ENCODE measurements at regions not wholly inside any gene's neighbourhood (a gene's known extent, or its start where the extent isn't known, plus 50 kb on each side); places are given as distances from the start of the nearest gene placed in this dataset.

DNA sequence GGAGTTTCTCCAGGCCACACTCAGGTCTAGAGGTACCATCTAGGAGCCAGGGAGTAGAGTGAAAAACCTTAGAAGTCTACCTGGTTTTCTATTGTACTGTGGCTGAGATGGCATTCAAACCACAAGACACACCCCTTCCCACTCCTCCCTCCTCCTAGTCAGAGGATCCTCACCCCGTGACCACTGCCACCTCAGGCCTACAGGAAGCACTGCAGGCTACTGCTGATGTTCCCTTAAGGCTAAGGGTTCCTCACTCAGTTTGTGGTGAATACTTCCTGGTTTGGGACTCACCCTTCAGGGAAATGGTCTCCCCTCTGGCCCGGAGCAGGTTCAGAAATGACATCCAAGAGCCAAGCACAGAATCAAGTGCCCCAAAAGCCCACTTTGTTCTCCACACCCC lies 1293.9 kb downstream of the JRKL start:
- DNase-seq (ENCODE audit: low read depth): no peak

GRCh38 chr11:97684486-97685439 lies 1295.0 kb downstream of the JRKL start:
- no peak for DNase-seq (ENCODE audit: low read depth)

- DNase-seq (ENCODE audit: low read depth): no peak
Measured at GRCh38 chr11:97685695-97686094, 1295.9 kb downstream of the JRKL start.

- no peak for DNase-seq (ENCODE audit: low read depth)
Measured at GRCh38 chr11:97687111-97687510, 1297.3 kb downstream of the JRKL start.

DNA sequence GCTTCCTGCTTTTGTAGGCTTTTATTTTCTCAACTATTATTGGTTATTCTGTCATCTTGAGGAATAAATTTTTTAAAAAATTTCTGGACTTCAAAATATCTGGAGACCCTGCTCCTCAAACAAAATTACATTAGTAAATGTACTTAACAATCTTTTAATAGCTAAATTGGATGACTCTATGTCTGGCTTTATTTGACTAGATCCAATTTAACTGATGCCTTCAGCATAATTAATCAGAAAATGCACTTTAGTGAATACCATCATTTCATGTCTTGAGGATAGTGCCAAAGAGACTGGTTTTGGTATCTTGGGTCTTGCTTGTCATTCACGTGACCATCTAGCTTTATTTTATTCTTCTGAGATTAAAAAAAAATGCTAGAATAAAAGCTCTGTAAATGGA lies 1301.2 kb downstream of the JRKL start:
- DNase-seq (ENCODE audit: low read depth): no peak

- no peak for DNase-seq (ENCODE audit: low read depth)
Measured at GRCh38 chr11:97702951-97703350, 1313.1 kb downstream of the JRKL start.

DNA sequence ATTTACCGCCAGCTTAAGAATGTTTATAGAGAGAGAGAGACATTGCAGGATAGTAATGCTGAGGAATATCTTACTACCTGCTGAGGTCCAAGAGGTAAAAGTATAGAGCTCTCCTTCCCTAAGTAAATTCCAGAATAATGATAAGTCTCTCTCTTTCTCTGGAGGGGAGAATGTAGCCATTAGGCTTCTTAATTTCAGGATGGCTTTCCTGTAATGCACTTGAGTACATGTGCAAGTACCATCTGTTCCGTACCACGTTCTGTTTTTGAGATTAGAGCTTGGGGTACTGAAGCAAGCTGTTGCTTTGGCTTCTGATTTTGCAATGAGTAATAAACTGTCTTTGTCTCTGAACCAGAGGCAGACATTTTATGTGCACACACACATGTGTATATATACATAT lies 1314.0 kb downstream of the JRKL start:
- DNase-seq (ENCODE audit: low read depth): no peak

- DNase-seq (ENCODE audit: low read depth): peak; percentile 19
Measured at GRCh38 chr11:97705441-97705840, 1315.3 kb upstream of the CNTN5 start.

DNA sequence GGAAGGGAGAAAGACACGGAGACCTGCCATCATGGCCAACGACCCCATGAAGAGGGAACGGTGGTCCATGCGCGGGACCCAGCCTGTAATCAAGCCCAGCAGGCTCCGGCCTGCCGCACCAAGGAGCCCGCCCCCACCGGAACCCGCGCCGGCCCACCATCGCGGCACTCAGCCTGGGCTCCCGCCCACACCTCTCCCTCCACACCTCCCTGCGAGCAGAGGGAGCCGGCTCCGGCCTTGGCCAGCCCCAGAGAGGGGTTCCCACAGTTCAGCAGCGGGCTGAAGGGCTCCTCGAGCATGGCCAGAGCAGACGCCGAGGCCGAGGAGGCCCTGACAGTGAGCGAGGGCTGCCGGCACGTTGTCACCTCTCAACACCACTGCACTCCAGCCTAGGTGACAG lies 1302.8 kb upstream of the CNTN5 start:
- DNase-seq (ENCODE audit: low read depth): no peak

DNA sequence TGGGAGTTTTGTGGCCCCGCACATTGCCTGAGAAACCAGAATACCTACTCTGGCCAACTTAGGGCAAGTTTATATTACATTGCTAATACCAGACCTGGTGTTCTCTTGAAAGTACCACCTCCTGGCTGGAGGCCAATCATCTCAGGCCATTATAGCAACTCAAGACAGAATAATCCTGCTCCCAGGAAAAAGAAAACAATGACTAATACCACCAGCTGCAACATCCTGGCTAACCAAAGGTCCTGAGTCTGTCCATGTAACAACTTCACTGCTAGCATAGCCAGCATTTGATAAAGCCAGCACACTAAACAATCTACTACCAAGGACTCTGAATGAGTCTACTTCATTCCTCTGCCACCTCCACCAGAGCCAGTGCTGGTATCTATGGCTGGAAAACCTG lies 1298.7 kb upstream of the CNTN5 start:
- peak; percentile 11 for DNase-seq (ENCODE audit: low read depth)

DNA sequence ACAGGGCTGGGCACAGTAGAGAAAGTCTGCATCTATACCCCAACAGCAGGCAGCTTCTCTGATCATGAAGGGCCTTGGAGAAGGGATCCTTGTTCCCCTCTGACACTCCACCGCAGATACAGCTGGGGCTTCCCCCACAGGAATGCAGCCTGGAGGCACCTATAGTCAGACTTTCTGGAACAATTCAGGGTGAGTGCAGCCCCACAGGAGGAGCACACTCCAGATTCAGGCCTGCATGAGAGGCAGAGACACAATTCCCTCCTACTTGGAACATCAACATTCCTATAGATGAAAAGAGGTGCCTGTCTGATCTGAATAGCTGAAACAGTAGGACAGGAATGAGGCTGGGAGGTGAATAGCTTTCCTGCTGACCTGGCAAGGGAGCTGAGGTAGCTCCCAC lies 1298.0 kb upstream of the CNTN5 start:
- DNase-seq (ENCODE audit: low read depth): no peak

DNA sequence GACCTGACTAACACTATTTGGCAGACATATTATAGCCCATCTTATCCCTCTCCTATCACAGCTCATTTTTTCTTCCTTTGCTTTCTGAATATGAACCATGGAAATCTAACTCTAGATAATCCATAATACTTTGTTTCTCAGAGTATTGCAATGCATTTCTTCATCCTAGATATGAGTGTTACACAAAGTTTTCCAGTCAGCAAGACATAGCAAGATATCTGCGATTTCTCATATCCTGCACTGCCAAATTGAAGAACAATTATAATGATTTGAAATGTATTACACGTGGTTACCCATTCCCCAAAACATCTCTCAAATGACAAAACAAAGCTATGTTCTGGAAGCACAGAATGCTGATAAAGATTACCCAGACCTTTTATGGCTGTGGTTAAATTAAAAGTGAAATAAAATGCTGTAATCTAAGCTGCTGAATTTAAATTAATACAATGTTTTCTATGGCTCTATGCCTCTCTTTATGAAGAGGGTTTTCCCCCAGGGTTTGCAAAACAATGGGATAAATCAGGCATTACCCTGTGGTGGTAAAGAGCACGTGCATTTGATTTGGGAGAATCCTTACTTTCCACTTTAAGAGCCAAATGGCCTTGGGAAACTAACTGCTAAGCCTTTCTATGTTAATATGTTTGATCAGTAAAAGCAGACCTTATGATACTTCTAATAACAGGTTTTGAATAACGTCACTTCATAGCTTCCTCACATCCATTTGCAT lies 1291.0 kb upstream of the CNTN5 start:
- DNase-seq (ENCODE audit: low read depth): no peak

GRCh38 chr11:97732011-97732632 lies 1288.6 kb upstream of the CNTN5 start:
- no peak for DNase-seq (ENCODE audit: low read depth)

GRCh38 chr11:97738751-97739150 lies 1282.0 kb upstream of the CNTN5 start:
- no peak for DNase-seq (ENCODE audit: low read depth)

GRCh38 chr11:97739932-97740800 lies 1280.6 kb upstream of the CNTN5 start:
- DNase-seq (ENCODE audit: low read depth): no peak

- DNase-seq (ENCODE audit: low read depth): no peak
Measured at GRCh38 chr11:97740801-97741151, 1280.0 kb upstream of the CNTN5 start.

- no peak for DNase-seq (ENCODE audit: low read depth)
Measured at GRCh38 chr11:97742717-97743116, 1278.0 kb upstream of the CNTN5 start.

DNA sequence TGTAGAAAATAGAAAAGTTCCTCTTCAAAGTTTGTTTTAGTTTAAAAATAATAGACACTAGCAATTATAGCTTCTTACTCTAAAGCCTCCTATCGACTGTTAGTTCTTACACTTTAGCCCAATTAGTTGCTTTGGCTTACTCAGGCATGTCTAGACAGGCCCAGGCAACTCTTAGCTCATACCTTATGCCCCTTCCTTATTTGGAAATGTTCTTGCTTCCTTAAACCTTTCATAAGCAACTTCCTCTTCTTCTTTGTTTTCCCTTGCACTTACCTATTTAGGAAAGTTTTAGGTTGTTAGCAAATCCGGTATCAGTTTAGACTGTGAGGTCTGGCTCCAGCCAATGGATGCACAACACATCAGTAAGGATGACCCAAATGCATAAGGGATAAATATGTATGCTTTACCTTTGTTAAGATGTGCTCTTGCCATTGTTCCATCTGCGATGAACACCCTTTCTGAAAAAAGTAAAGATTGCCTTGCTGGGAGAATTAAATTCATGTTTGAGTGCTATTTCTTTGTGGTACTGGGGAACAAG lies 1277.5 kb upstream of the CNTN5 start:
- no peak for DNase-seq (ENCODE audit: low read depth)

- DNase-seq (ENCODE audit: low read depth): no peak
Measured at GRCh38 chr11:97745515-97746050, 1275.2 kb upstream of the CNTN5 start.

GRCh38 chr11:97746818-97747217 lies 1273.9 kb upstream of the CNTN5 start:
- no peak for DNase-seq (ENCODE audit: low read depth)

DNA sequence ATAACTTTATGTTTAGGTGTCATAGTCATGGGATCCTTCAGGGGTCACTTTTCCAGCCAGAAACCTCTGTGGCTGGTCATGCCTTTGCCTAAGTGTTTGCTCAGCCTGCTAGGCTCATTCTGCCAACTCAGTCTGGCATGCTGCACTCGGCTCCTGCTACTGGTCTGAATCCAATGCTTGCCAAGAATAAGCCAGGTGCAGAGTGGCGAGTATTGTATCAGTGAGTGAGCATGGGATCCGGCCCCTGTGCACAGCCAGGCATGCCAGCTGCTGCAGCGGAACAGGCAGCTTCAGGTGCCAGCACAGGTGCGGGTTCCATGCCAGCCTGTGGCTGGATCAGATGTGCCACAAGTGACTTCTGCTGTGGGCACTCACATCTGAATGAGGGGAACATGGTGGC lies 1269.3 kb upstream of the CNTN5 start:
- no peak for DNase-seq (ENCODE audit: low read depth)
